ENCODE measurements at regions not wholly inside any gene's neighbourhood (a gene's known extent, or its start where the extent isn't known, plus 50 kb on each side); places are given as distances from the start of the nearest gene placed in this dataset.
"Not testable (repeated sequence)": the region's sequence is repeated elsewhere in the genome, so short reads cannot be mapped to it uniquely, and the experiment has no call there.

DNA sequence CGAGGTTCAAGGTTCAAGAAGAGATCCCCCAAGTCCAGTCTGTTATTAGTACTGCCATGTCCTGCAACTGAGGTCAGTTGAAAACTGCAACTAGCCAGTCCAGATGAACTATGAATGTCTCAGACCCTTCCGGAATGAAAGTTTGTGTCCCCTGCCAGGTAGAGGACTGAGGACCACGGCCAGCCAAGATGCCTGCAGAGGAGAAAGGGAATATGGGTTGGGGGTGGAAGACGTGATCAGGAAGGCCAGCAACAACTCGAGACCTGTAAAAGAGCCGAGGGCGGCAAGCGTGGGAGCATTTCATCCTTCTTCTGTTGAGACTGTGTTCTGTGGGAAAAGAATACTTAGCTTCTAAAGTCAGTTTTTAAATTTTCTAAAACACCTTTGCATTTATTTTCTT lies 572.4 kb upstream of the B3GAT1 start:
- TF ChIP-seq JUND (IDR thresholded peaks at IDR 0.05; ENCODE audit: low read depth) = no peak
- DNase-seq (ENCODE audit: low read depth in 1 of 2, low spot score in 1 of 2) = no peak
- in situ Hi-C loops (cut with HindIII; ENCODE audit: low pct_unique_long_range_greater_than_20kb, low sequenced_read_pairs) = no loop called here

DNA sequence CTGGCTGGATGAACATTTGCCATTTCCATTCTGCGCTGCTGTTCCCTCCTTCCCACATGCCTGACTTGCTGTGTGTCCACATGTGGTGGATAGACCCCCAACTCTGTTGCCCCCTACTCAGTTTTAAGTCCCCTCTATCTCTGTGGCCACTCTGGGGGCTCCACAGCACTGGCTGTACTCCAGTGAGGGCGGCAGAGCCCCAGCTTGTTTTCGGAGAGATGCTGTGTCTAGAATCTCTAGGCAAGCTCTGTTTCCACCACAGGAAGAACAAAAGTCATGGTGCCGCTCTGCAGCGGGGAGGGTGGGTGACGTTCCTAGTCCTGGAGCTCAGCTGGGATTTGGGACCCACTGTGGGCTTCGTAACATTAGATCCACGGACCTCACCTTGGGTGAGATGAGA lies 570.4 kb upstream of the B3GAT1 start:
- in situ Hi-C loops (cut with HindIII; ENCODE audit: low pct_unique_long_range_greater_than_20kb, low sequenced_read_pairs); DNase-seq (ENCODE audit: low read depth in 1 of 2, low spot score in 1 of 2): not testable (repeated sequence)

DNA sequence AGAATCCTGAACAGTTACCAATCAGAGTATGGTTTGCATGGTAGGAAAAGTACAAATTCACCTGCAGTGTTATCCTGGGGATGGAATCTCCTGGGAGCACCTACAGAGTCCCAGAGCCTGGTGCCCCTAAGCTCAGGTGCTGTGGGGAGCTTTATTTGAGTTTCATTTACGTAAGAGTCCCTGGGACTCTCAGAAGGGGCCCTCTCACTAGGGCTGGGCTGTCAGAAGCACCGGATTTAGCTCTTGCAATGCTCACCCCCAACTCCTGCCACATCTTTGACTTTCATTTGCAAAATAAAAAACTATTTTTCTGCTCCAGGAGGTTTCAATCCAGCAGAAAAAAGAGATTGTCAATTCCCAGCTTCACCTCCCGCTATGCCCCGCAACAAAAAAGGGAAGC lies 569.8 kb upstream of the B3GAT1 start:
- no peak for DNase-seq (ENCODE audit: low read depth in 1 of 2, low spot score in 1 of 2)
- in situ Hi-C loops (cut with HindIII; ENCODE audit: low pct_unique_long_range_greater_than_20kb, low sequenced_read_pairs) = no loop called here
- no peak for TF ChIP-seq JUND (IDR thresholded peaks at IDR 0.05; ENCODE audit: low read depth)

DNA sequence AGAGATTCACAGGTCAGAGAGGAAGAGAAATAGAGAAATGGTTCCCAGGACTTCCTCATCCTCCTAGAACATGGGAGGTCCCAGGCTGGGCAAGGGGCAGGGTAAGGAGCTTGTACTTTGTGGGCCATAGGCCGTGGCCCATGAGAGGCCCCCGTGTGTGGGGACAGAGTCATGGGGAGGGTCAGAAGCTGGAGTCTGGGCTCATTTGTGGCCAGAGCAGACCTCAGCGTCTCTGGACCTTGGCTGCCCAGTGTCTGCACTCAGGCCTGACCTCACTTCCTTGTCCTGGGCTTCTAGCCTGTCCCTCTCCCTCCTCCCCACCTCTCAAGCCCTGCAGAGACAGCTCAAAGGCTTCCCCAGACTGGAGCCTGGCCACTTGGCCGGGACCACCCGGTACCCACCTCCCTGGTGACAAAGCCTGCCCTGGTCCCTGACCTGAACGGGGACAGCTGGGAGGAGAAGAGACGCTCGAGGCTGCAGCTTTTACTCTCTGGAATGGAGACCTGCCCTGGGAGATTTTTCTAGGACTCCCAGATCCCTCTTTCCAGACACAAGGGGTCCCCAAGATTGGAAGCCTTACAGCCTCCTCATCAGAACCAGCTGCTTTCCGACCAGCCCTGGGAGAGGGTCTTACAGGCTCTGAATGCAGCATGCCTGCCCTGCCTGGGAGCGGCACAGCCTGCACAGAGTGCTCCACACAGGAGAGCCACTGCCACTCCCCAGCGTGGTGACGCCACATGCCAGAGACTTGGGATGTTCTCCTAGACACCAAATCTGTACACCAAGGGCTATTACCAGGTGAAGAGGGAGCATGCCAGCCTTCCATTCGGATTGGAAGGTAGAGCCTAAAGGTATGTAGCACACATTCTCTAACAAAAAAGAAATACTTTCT lies 569.0 kb upstream of the B3GAT1 start:
- no peak for DNase-seq (ENCODE audit: low read depth in 1 of 2, low spot score in 1 of 2)
- in situ Hi-C loops (cut with HindIII; ENCODE audit: low pct_unique_long_range_greater_than_20kb, low sequenced_read_pairs) = no loop called here
- TF ChIP-seq JUND (IDR thresholded peaks at IDR 0.05; ENCODE audit: low read depth) = no peak

DNA sequence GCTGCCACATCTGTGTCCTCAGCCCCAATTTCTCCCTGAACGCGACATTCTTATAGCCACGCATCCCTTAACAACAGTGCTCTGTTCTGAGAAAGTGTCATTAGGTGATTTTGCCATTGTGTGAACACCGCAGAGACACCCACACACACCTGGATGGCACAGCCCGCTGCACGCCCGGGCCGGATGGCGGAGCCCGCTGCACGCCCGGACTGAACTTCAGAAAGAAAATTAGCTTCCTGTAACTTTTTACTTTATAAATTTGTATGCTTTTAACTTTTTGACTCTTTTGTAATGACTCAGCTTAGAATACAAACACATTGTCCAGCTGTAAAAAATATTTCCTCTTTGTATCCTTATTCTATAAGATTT lies 567.0 kb upstream of the B3GAT1 start:
- in situ Hi-C loops (cut with HindIII; ENCODE audit: low pct_unique_long_range_greater_than_20kb, low sequenced_read_pairs); DNase-seq (ENCODE audit: low read depth in 1 of 2, low spot score in 1 of 2): not testable (repeated sequence)

DNA sequence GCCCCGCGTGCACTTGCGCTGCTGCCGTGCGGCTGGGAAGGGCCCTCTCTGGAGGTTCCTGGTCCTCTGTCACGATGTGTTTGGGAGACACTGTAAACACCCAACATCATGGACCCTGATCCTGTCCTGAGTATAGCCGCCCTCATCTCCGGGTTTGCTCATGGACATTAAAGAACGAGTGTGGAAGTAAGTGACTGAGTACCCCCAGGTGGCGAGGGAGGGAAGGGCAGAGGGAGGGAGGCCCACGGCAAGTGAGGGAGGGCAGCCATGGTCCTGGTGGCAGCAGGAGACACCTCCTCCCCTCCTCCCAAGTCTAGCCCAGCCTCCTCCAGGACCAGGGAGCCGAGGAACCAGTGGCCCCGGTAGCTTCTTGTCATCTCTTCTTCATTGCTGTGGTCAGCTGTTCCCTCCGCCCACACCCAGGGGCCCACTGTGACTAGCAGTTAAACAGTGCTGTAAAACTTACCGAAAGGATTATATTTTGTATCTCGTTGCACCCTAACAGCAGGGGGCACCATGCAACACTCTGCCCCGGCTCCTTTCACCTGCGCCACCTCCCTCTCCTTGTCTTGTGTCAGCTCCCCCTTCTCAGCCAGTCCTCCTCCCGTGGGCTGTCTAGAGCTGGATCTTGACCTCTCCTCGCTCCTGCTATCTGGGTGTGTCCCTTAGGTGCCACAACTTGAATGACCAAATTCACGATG lies 566.5 kb upstream of the B3GAT1 start:
- in situ Hi-C loops (cut with HindIII; ENCODE audit: low pct_unique_long_range_greater_than_20kb, low sequenced_read_pairs) = no loop called here
- TF ChIP-seq JUND (IDR thresholded peaks at IDR 0.05; ENCODE audit: low read depth) = no peak
- DNase-seq (ENCODE audit: low read depth in 1 of 2, low spot score in 1 of 2) = peak in 1 of 2 experiments; percentile 50

DNA sequence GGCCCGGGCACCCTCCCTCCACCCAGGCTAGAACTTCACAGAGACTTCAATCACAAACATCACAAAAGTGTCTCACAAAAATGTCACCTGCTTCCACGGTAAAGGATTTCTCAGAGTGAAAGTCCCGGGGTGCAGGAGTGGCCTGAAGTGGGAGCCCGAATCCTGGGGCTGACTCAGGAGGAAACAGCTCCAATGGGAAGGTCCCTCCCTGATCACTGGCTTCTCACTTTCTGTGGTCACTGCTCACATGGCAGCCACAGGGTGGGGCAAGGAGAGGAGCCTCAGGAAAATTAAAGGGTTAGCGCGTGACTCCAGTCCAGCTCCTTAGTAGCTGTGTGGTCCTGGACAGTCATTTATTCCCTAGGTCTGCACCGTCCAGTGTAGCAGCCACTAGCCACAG lies 564.5 kb upstream of the B3GAT1 start:
- no peak for TF ChIP-seq JUND (IDR thresholded peaks at IDR 0.05; ENCODE audit: low read depth)
- DNase-seq (ENCODE audit: low read depth in 1 of 2, low spot score in 1 of 2) = peak in 1 of 2 experiments; percentile 41
- in situ Hi-C loops (cut with HindIII; ENCODE audit: low pct_unique_long_range_greater_than_20kb, low sequenced_read_pairs) = no loop called here

DNA sequence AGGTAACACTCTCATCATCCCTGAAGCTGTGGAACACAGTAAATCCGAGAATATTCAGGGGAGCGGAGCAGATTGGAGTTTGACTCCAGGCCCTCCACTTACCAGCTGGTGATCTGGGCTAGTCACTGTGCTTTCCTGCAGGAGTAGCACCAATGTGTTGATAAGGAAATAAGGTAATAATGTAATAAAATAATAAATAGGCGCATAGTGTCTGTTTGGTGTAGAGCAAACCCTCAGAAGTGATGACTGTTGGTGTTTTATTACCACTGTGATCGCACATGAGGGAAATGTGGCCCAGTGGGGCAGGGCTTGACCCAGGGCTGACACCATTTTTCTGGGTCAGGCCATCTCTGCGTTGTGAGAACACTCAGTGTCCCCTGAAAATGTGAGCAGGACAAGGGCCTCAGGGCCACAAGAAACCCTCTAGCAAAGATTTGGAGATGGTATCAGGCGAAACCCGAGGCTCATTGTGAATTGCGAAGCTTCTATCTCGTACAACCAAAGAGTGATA lies 563.9 kb upstream of the B3GAT1 start:
- TF ChIP-seq JUND (IDR thresholded peaks at IDR 0.05; ENCODE audit: low read depth) = no peak
- in situ Hi-C loops (cut with HindIII; ENCODE audit: low pct_unique_long_range_greater_than_20kb, low sequenced_read_pairs) = no loop called here
- no peak for DNase-seq (ENCODE audit: low read depth in 1 of 2, low spot score in 1 of 2)

DNA sequence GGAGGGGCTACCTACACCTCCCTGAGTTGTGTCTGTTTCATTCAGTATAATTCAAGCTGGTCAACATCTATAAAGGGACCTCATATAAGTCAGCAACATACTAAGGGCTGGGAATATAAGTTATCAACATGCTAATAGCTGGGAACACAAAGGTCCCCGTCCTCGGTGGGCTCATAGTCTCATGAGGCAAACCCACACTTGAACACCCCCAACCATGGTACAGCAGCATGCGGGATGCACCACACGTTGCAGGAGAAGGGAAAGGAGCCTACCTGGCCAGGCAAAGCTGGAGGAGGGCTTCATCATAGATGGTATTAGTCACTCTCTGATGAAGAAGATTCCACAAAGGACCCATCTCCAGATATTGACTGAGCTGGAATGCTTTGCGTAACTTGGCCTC lies 561.8 kb upstream of the B3GAT1 start:
- in situ Hi-C loops (cut with HindIII; ENCODE audit: low pct_unique_long_range_greater_than_20kb, low sequenced_read_pairs) = no loop called here
- DNase-seq (ENCODE audit: low read depth in 1 of 2, low spot score in 1 of 2) = no peak
- no peak for TF ChIP-seq JUND (IDR thresholded peaks at IDR 0.05; ENCODE audit: low read depth)

DNA sequence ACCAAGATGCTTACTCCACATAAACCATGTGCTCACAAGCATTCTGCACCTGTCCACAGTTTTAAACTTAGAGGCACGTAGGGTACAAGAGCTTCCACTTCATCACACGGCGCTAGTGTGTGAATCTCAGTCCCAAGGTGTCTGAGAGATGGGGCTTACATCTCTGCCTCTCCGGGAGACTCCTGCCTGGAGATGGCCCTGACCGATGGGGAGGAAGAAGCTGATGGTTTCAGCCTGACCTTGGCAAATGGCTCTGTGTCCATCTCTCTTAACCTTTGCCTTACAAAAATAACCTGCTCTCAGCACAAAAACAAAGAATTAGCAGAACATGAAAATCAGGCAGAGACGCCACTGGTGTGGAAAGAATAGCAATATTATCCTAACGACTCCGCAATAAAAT lies 559.3 kb upstream of the B3GAT1 start:
- no peak for DNase-seq (ENCODE audit: low read depth in 1 of 2, low spot score in 1 of 2)
- TF ChIP-seq JUND (IDR thresholded peaks at IDR 0.05; ENCODE audit: low read depth) = no peak
- in situ Hi-C loops (cut with HindIII; ENCODE audit: low pct_unique_long_range_greater_than_20kb, low sequenced_read_pairs) = no loop called here

DNA sequence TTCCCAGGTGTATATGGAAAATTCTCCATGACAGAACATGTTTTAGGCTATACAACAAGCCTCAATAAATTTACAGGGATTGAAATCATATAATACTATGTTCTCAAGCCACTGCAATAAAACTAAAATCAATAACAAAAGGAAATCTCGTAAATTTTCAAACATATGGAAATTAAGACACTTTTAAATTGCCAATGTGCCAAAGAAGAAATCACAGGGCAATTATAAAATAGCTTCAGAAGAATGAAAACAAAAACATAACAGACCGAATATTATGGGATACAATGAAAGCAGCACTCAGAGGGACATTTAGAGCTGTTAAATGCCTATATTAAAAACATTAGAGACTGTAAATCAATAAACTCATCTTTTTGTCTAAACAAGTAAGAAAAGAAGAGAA lies 555.7 kb upstream of the B3GAT1 start:
- DNase-seq (ENCODE audit: low read depth in 1 of 2, low spot score in 1 of 2) = no peak
- TF ChIP-seq JUND (IDR thresholded peaks at IDR 0.05; ENCODE audit: low read depth) = no peak
- in situ Hi-C loops (cut with HindIII; ENCODE audit: low pct_unique_long_range_greater_than_20kb, low sequenced_read_pairs) = no loop called here

DNA sequence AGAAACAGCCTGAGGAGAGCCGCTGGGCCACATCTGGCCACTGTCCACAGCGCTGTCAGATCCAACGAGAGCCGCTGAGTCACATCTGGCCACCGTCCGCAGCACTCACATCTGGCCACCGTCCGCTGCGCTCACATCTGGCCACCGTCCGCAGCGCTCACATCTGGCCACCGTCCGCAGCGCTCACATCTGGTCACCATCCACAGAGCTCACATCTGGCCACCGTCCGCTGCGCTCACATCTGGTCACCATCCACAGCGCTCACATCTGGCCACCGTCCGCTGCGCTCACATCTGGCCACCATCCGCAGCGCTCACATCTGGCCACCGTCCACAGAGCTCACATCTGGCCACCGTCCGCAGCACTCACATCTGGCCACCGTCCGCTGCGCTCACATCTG lies 549.3 kb upstream of the B3GAT1 start:
- DNase-seq (ENCODE audit: low read depth in 1 of 2, low spot score in 1 of 2); in situ Hi-C loops (cut with HindIII; ENCODE audit: low pct_unique_long_range_greater_than_20kb, low sequenced_read_pairs): not testable (repeated sequence)

DNA sequence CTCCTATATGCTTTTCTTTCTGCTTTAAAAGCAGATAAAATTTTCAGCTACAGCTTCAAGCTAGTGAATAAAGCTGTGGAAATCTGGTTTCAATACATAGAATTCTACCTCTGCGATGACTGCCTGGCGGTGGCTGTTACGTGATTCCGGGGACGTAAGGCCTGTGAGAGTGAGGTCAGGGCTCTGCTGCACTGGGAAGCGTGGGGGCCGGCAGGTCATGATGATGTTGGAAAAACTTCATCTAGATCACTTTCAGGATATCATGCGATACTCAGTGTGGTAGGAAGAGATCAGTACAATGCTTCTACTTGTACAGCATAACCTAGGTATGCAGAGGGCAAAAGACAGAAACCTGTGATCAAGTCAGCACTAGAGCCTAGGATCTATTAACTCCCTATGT lies 546.8 kb upstream of the B3GAT1 start:
- in situ Hi-C loops (cut with HindIII; ENCODE audit: low pct_unique_long_range_greater_than_20kb, low sequenced_read_pairs) = no loop called here
- no peak for TF ChIP-seq JUND (IDR thresholded peaks at IDR 0.05; ENCODE audit: low read depth)
- no peak for DNase-seq (ENCODE audit: low read depth in 1 of 2, low spot score in 1 of 2)
